Coronary artery (tissue), 2 donors: ENCODE measurements at regions not wholly inside any gene's neighbourhood (a gene's known extent, or its start where the extent isn't known, plus 50 kb on each side); places are given as distances from the start of the nearest gene placed in this dataset.

Source experiments
- DNase-seq: peaks from one replicate; pipeline ENCODE4 v3.0.0-alpha.2; 2017; ENCODE audit warnings: low spot score
- H3K27ac ChIP-seq, 2 donors: fragments of 200-600 bp; sonication (generic); one replicate each; pipeline ENCODE4 v1.5.1; 2016 to 2019
- H3K4me3 ChIP-seq: fragments of 200-600 bp; sonication (generic); 2 replicates; pipeline ENCODE4 v1.5.1; 2016; ENCODE audit warnings: mild to moderate bottlenecking, moderate library complexity
- CTCF ChIP-seq: fragments of 200-600 bp; sonication (generic); IDR thresholded peaks from one replicate; pipeline ENCODE4 v1.5.1; 2019; ENCODE audit warnings: antibody characterized with exemption

DNA sequence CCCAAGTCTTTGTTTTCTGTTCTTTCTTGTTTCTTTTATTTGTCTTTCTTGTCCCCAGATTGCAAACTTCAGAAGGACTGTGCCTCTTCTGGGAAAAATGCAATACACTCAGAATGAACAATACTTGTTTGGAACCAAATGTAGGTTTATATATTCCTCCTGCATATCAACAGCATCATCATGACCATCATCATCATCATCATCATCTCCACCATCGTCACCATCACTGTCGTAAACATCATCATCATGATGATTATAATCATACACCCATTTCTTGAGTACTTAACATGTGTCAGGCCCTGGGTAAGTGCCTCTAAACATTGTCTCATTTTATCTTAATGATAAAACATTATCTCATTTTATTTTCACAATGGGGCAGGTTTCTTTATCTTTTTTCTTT, 476.8 kb downstream of the CCSER2 start:
- Histone ChIP-seq H3K27ac (no peak overlapping the region), H3K4me3 (no peak overlapping the region)
- TF ChIP-seq CTCF, result no peak
- no peak for DNase-seq

DNA sequence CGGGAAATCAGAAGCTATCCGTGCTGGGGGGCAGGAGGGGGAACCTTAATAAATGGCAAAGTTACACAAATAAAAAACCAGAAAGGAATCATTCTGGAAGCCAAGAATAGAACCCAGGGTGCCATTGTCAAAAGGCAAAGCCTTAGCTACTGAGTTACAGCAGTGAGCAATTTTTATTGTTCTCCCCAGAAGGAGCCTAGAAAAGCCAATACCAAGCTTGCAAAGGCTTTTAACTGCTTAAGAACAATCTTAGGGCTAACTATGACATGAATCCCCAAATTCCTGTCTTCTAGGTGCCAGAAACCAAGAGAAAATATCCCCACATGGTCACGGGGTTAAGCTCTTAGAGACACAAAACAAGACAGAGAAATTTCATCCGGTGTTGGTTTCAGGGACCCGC, 482.7 kb downstream of the CCSER2 start:
- Histone ChIP-seq H3K4me3 (no peak overlapping the region), H3K27ac (no peak overlapping the region)
- no peak for DNase-seq
- TF ChIP-seq CTCF, result no peak

- Histone ChIP-seq H3K4me3 (no peak overlapping the region), H3K27ac (no peak overlapping the region)
- no peak for TF ChIP-seq CTCF
- no peak for DNase-seq
These were observed 490.6 kb downstream of the CCSER2 start for GRCh38 chr10:84818961-84819360.

- DNase-seq, result no peak
- H3K4me3 ChIP-seq, result no peak overlapping the region
- no peak for TF ChIP-seq CTCF
- no peak overlapping the region for H3K27ac ChIP-seq
These were observed 491.7 kb downstream of the CCSER2 start for GRCh38 chr10:84820120-84820519.

DNA sequence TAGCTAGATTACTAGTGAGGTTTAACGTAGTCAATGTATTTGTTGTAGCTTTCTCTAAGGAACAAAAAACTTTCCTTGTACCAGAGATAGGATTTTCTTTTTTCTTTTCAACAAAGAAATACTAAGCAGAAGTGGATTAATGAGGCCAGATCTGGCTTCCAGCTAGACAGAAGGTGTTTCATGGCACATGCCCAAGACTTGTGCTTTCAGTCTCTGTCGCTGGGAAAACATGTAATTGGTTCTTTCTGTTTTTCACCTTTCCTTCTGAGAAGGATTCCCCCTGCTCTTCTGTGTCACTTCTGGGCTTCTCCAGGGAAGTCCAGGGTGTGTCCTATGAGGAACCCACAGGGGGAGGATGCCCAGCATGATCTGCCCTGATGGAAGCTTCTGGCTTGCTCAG, 492.2 kb downstream of the CCSER2 start:
- no peak overlapping the region for H3K4me3 ChIP-seq
- TF ChIP-seq CTCF, result no peak
- H3K27ac ChIP-seq, result no peak overlapping the region
- DNase-seq, result no peak

GRCh38 chr10:84822931-84823630, 494.7 kb downstream of the CCSER2 start:
- Histone ChIP-seq H3K27ac (no peak overlapping the region), H3K4me3 (no peak overlapping the region)
- DNase-seq, result no peak
- TF ChIP-seq CTCF, result no peak

DNA sequence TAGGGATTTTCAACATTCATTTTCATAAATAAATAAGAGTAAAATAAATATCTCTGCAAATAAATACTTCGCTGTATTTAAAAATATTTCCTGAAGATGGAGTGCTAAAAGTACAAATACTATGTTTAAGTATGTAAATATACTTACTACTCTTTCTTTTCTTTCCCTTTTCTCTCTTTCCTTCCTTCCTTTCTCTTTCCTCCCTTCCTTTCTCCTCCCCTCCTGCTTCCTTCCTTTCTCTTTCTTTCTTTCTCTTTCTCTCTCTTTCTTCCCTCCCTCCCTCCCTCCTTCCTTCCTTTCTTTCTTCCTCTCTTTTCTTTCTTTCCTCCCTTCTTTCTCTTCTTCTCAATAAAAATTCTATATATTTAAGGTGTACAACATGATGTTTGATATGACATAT, 496.1 kb downstream of the CCSER2 start:
- DNase-seq, result no peak
- Histone ChIP-seq H3K27ac (no peak overlapping the region), H3K4me3 (no peak overlapping the region)
- TF ChIP-seq CTCF, result no peak
